ENCODE measurements at regions not wholly inside any gene's neighbourhood (a gene's known extent, or its start where the extent isn't known, plus 50 kb on each side); places are given as distances from the start of the nearest gene placed in this dataset.
"Not testable (repeated sequence)": the region's sequence is repeated elsewhere in the genome, so short reads cannot be mapped to it uniquely, and the experiment has no call there.

DNA sequence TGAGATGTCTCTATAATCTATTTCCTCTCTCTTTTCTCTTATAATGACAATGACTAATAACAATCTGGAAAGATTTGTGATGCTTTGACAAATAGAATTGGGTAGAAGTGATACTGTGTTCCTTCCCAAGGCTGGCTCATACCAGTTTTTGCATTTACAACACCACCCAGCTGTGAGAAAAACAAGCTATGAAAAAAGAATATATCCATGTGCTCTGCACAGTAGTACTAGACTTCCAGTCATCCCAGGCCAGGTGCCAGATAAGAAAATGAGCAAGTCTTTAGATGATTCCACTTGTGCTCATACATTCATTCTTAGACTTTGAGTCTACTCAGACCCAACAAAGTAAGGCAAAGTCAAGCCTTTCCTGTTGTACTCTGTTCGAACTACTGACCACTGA lies 350.2 kb upstream of the POU1F1 start:
- ChIA-PET POLR2A (no interaction called here), CTCF (no interaction called here)

GRCh38 chr3:87625876-87626275 lies 349.5 kb upstream of the POU1F1 start:
- POLR2A ChIA-PET = no interaction called here

GRCh38 chr3:87624860-87625259 lies 348.5 kb upstream of the POU1F1 start:
- ChIA-PET CTCF (no interaction called here), POLR2A (no interaction called here)

More at GRCh38 chr3:87625876-87626275, 349.5 kb upstream of the POU1F1 start:
- CTCF ChIA-PET = no interaction called here

DNA sequence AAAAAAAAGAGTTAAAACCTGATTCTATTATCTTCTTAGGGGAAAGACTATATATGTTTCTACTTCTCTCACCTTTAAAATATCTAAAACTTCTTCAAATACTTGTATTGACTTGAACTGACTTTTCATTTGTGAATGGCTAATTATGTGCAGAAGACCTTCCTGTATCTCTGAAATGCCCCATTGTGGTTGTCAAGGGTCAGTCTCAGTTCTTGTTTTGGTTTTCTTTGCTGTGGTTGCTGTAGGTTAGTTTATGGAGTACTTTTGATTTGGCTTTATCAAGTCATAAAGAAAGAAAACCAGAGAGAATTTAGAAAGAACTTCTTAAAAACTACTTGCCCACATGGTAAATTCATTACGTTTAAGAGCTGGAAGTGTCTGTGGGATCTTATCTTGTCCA lies 345.3 kb upstream of the POU1F1 start:
- ChIA-PET POLR2A (no interaction called here), CTCF (no interaction called here)

- POLR2A ChIA-PET = no interaction called here
- CTCF ChIA-PET = no interaction called here
These were observed 339.1 kb upstream of the POU1F1 start for GRCh38 chr3:87615506-87615905.

GRCh38 chr3:87614998-87615397 lies 338.6 kb upstream of the POU1F1 start:
- ChIA-PET POLR2A (no interaction called here), CTCF (no interaction called here)

- ChIA-PET POLR2A (no interaction called here), CTCF (no interaction called here)
These were observed 330.9 kb upstream of the POU1F1 start for GRCh38 chr3:87607234-87607633.

DNA sequence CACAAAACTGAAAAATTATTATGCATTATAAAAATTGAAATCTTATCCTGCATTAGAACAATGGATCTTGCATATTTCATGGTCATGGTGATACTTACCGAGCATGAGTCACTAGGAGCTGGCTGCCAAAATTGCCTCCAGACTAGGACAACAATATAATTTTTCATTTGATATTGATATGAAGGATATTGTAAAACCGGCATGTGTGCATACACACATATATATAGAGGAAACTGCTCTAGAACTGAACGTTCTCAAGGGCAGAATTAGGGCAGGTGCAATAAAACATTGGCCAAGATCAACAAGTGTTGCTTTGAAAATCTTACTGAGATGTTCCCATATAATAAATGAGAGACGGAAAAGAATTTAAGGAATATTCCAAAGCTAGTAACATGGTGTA lies 319.4 kb upstream of the POU1F1 start:
- CTCF ChIA-PET = no interaction called here
- POLR2A ChIA-PET = no interaction called here

- POLR2A ChIA-PET = no interaction called here
- CTCF ChIA-PET = no interaction called here
These were observed 304.9 kb upstream of the POU1F1 start for GRCh38 chr3:87581240-87581639.

DNA sequence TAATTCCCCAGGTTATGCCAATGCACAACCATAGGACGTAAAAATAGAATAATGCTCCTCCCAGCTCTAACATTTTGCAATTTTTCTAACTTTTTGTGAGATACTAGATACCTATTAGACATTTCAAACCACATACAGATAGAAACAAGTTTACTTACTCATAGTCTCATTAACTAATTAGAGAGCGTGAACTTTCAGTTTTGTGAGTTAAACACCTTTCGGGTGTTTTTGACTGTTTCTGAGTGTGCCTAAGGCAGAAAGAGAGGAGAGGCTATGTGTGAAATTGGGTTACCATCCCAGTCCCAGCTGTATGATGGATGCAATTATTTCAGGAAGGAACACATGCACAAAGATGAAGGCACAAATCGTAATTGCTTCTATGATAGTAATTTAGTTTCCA lies 300.4 kb upstream of the POU1F1 start:
- CTCF ChIA-PET = no interaction called here
- POLR2A ChIA-PET = no interaction called here

- POLR2A ChIA-PET = no interaction called here
- CTCF ChIA-PET = no interaction called here
These were observed 299.2 kb upstream of the POU1F1 start for GRCh38 chr3:87575550-87575949.

DNA sequence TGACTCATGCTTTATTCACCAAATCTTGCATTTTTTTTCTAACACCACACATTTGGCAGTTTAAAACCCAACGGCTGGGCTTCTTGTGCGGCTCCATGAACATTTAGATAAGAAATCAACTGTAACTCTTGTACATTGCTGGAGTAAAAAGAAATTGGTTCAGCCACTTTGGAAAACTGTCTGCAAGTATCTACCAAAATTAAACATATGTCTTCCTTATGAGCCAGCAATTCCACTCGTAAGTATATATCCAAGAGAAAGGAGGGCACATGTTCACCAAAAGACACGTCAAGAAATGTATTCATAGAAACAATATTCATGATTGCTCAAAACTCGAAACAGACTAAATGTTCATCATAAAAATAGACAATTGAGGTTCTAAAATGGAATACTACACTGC lies 291.9 kb upstream of the POU1F1 start:
- ChIA-PET CTCF (no interaction called here), POLR2A (no interaction called here)

DNA sequence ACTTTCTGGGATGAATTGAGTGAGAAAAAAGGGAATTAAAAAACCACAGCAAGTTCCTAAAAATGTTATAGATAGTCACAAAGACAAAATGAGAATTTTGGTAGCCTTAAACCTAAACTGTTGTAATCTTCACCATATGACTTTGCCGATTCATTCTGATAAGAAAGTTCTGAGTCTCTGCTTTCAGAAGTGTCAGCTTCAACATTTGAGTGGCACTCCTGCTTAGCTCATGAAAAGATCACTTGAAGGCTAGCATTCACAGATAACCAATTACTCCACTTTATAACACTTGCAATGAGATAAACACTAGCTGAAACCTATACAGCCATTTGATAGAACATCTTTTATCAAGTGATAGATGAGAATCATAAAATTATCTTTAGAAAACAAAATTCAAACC lies 288.1 kb upstream of the POU1F1 start:
- ChIA-PET POLR2A (no interaction called here), CTCF (no interaction called here)

- ChIA-PET POLR2A (no interaction called here), CTCF (no interaction called here)
These were observed 287.3 kb upstream of the POU1F1 start for GRCh38 chr3:87563712-87564111.

- ChIA-PET CTCF (no interaction called here), POLR2A (no interaction called here)
These were observed 282.1 kb upstream of the POU1F1 start for GRCh38 chr3:87558492-87558891.

DNA sequence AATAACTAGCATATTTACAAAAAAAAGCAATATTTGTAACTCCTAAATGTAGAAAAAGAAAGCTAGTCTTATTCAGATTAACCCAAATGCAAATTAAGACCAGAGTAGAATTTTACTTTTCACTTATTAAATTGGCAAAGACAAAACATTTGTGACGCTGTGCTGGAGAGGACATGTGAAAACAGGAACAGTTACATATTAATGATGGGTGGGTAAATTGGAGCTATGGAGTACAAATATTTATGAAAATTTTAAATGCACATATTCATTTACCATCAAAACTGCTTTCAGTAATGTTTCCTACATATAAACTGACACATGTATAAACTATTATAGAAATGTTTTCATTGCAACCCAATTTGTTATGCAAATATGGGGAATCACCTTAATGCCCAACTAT lies 278.9 kb upstream of the POU1F1 start:
- POLR2A ChIA-PET = no interaction called here
- CTCF ChIA-PET = no interaction called here

- ChIA-PET CTCF (no interaction called here), POLR2A (no interaction called here)
These were observed 276.7 kb upstream of the POU1F1 start for GRCh38 chr3:87553058-87553457.

DNA sequence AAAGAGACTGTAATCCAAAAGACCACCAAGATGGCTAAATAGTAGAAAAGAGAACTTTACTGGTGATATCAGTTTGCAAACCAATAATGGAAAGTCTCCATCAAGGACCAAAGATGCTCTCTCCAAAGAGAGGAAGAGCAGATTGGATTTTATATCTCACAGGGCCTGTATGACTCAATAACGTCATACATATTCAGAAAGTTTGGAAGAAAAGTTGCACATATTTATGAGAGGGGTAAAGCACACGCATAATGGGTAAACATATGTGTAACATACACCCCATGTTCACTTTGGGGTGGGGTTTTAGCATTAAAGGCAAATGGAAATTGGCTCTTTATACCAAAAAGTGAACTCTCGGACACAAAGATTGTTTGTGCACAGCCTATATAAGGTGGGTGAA lies 274.5 kb upstream of the POU1F1 start:
- CTCF ChIA-PET = no interaction called here
- POLR2A ChIA-PET = no interaction called here

DNA sequence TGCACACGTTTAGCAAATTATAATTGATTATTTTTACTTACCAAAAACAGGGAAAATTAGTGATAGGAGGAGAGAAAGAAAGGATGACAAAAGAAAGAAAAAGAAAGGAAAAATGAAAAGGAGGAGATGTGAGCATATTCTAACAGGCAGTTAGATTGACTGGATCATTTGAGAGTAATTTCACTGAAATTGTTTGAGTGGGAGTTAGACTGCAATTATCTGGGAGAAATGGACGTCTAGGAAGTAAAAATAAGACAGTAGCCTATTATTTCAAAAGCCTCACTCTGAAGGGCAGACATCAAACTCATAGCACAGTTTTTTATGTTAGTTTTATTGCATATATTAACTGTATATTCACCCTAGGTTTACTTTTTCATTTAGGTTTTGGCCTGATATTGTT lies 272.8 kb upstream of the POU1F1 start:
- ChIA-PET CTCF (no interaction called here), POLR2A (no interaction called here)

GRCh38 chr3:87548271-87548670 lies 271.9 kb upstream of the POU1F1 start:
- POLR2A ChIA-PET = no interaction called here

GRCh38 chr3:87546216-87546615 lies 269.8 kb upstream of the POU1F1 start:
- CTCF ChIA-PET = no interaction called here
- POLR2A ChIA-PET = no interaction called here

More at GRCh38 chr3:87548271-87548670, 271.9 kb upstream of the POU1F1 start:
- CTCF ChIA-PET = no interaction called here

DNA sequence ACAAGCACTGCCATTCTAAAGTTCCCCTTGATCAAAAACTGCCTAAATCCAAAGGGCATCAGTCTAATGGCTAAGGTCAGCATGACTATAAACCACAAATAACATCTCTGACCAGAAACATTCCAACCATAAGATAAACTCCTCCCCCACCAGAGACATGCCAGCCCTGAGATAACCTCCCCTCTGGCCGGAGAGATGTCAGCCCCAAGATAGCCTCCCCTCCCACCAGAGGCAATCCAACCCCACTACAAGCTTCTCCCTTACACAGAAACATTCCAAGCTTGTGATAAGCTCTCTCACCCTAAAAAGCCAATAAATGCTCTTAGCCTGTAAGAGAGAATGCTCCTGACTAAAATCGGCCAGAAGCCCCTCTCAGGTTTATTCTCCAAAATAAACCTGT lies 267.0 kb upstream of the POU1F1 start:
- CTCF ChIA-PET, POLR2A ChIA-PET: not testable (repeated sequence)

- CTCF ChIA-PET = no interaction called here
- POLR2A ChIA-PET = no interaction called here
These were observed 265.3 kb upstream of the POU1F1 start for GRCh38 chr3:87541723-87542122.

- POLR2A ChIA-PET = not testable (repeated sequence)
These were observed 262.3 kb upstream of the POU1F1 start for GRCh38 chr3:87538722-87539121.

More at GRCh38 chr3:87538722-87539121, 262.3 kb upstream of the POU1F1 start:
- CTCF ChIA-PET = not testable (repeated sequence)
